Skeletal muscle tissue (tissue), 3 donors: ENCODE measurements at regions not wholly inside any gene's neighbourhood (a gene's known extent, or its start where the extent isn't known, plus 50 kb on each side); places are given as distances from the start of the nearest gene placed in this dataset.

Source experiments
- H3K27ac ChIP-seq: one replicate; pipeline ENCODE4 v1.7.0; 2013; ENCODE audit warnings: mild to moderate bottlenecking, low read depth, low read length, inconsistent platforms
- H3K27me3 ChIP-seq, 3 donors: one replicate each; pipeline ENCODE4 v1.7.0; 2013; ENCODE audit warnings: low read length in 3 of 3; ENCODE audit not compliant: control insufficient read depth in 3 of 3, insufficient read depth in 3 of 3
- H3K36me3 ChIP-seq, 3 donors: one replicate each; pipeline ENCODE4 v1.7.0; 2013; ENCODE audit warnings: low read length in 3 of 3; ENCODE audit not compliant: control insufficient read depth in 3 of 3, insufficient read depth in 3 of 3
- H3K4me1 ChIP-seq, 3 donors: one replicate each; pipeline ENCODE4 v1.7.0; 2013; ENCODE audit warnings: low read length in 3 of 3, mild to moderate bottlenecking in 3 of 3; ENCODE audit not compliant: control insufficient read depth in 3 of 3, insufficient read depth in 3 of 3
- H3K4me3 ChIP-seq, 3 donors: one replicate each; pipeline ENCODE4 v1.7.0; 2013; ENCODE audit warnings: low read length in 3 of 3
- H3K9ac ChIP-seq, 3 donors: one replicate each; pipeline ENCODE4 v1.7.0; 2013; ENCODE audit warnings: low read length in 3 of 3, mild to moderate bottlenecking in 3 of 3, moderate library complexity in 2 of 3, low read depth in 1 of 3
- H3K9me3 ChIP-seq, 3 donors: one replicate each; pipeline ENCODE4 v1.7.0; 2013; ENCODE audit warnings: low read length in 3 of 3; ENCODE audit not compliant: control insufficient read depth in 3 of 3
- donor health status: Osteomylitis.

DNA sequence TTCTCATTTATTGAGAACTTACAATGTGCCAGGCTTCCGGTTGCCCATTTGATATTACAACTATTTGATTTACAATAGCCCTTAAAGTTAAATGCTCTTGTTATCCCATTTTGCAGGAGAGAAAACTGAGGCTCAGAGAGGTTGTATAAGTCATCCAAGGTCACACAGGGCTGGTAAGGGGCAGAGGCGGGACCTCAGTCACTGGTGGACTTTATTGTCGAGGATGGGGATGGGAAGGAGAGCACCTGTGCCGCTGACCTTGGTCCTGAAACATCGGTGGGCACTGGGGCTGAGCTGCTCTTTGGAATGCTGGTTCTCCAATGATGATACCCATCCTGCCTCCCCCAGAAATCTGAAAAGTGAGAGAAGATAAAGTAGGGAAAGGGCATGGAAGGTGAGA, 265.4 kb downstream of the MIAT start:
- H3K4me3 ChIP-seq = no peak overlapping the region

DNA sequence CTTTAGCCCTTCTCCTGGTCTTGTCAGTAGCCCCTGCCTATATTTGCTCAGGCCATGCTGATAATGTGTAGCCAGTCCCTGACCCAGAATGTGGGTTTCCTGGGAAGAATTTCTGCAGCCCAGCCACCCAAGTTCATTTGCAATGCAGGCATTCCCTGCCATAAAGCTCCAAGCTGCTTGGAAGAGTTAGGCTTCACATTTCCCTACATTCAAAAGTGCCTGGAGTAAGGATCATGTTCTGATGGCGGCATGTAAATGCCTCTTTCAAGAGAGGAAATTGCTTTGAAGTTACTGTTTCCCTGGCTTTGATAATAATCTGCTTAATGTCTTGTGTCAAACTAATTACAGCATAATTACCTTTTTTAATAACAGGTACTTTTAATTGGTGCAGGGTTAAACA, 266.1 kb downstream of the MIAT start:
- H3K4me1 ChIP-seq = no peaks in the 10 kb centered on the region
- H3K9me3 ChIP-seq = no peaks in the 10 kb centered on the region
- no peak overlapping the region for H3K4me3 ChIP-seq
- no peak overlapping the region for H3K9ac ChIP-seq
- no peaks in the 10 kb centered on the region for H3K36me3 ChIP-seq
- no peak overlapping the region for H3K27ac ChIP-seq
- H3K27me3 ChIP-seq = peaks cover 13 to 19% (median 19%) of the 10 kb centered on the region in 3 donors

More for the DNA sequence above, 265.4 kb downstream of the MIAT start:
- no peaks in the 10 kb centered on the region for H3K36me3 ChIP-seq
- H3K9me3 ChIP-seq = no peaks in the 10 kb centered on the region
- peaks cover 13 to 19% (median 15%) of the 10 kb centered on the region in 3 donors for H3K27me3 ChIP-seq
- no peaks in the 10 kb centered on the region for H3K4me1 ChIP-seq
- no peak overlapping the region for H3K9ac ChIP-seq
- no peak overlapping the region for H3K27ac ChIP-seq

DNA sequence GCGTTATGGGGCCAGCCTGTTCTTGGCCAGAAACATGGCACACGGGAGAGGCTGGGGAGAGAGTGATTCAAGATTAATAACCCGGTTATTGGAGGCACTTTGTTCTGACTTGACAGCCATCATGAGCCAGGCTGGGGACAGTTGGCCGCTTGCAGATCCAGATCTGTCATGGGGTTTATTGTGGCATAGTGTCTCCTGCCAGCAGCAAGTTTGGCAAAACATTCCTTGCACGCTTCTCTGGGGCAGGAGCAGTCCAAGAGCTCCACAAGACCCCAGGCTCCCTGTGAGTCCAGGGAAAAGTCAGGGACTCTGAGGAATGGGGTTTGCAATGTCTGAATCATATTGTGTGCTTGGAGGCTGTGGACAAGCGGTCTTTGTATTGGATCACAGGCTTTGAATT, 270.4 kb downstream of the MIAT start:
- no peak overlapping the region for H3K27ac ChIP-seq
- H3K9me3 ChIP-seq = no peaks in the 10 kb centered on the region
- H3K36me3 ChIP-seq = no peaks in the 10 kb centered on the region
- H3K27me3 ChIP-seq = peaks cover 13 to 23% (median 21%) of the 10 kb centered on the region in 3 donors
- no peak overlapping the region for H3K9ac ChIP-seq
- H3K4me1 ChIP-seq = no peaks in the 10 kb centered on the region
- no peak overlapping the region for H3K4me3 ChIP-seq

DNA sequence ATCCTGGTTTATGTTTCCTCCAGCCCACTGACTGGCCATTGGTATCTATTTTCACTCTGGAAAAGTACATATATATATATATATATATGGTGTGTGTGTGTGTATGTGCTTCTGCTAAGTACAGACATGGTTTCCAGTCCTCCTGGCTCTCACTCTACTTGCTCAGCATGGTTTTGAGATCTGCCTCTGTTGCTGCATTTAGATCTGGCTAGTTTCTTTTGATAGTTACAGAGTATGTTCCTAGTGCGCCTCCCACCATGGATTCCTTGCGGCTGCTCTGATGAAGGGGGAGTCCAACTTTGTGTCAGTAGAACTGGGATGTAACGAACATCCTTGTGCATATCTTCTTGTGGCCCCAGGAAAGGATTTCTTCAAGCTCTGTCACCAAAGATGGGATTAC, 274.1 kb downstream of the MIAT start:
- no peak overlapping the region for H3K4me3 ChIP-seq
- H3K36me3 ChIP-seq = no peaks in the 10 kb centered on the region
- H3K27ac ChIP-seq = no peak overlapping the region
- no peaks in the 10 kb centered on the region for H3K4me1 ChIP-seq
- H3K27me3 ChIP-seq = peaks cover 16 to 18% (median 17%) of the 10 kb centered on the region in 3 donors
- no peaks in the 10 kb centered on the region for H3K9me3 ChIP-seq
- no peak overlapping the region for H3K9ac ChIP-seq

DNA sequence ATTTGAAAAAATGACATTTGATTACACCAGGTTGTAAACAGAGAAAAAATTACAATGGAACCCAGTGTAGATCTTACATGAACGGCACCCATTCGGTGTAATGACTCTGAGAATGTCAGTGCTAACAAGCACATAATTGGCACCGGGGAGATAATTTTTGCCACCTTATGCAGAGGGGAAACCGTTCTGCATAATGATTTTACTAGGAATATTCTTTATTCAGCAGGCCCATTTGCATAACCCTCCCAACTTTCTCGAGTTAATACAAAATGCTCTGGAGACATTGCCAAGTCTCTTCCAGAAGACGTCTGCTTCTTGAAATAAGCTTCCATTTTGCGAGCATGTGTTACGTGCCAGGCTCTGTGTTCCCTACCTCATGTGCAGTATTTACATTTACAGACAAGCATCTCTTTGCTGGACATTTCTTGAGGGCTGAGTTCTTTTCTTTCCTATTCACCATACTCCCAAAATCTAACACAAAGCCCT, 275.8 kb downstream of the MIAT start:
- Histone ChIP-seq H3K4me3 (no peak overlapping the region), H3K9me3 (no peaks in the 10 kb centered on the region), H3K27ac (no peak overlapping the region), H3K27me3 (peaks cover 7 to 14% (median 8%) of the 10 kb centered on the region in 3 donors), H3K36me3 (no peaks in the 10 kb centered on the region), H3K9ac (no peak overlapping the region), H3K4me1 (no peaks in the 10 kb centered on the region)

DNA sequence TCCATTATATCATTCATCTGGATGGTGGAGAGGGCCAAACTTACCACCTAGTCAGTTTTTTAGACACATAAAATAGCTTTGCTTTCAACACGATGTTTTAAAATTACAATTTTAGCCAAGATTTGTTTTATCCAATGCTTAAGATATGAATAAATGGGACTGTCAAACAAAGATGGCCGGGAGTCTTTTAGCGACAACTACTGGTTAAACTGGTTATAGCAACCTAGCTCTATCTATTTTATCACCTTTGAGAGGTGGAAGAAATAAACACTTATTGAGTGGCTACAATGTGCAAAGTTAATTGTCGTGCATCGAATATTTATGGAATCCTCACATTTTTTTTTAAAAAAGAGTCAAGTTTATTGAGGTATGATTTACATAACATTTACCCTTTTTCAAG, 279.8 kb downstream of the MIAT start:
- Histone ChIP-seq H3K36me3 (no peaks in the 10 kb centered on the region), H3K9me3 (no peaks in the 10 kb centered on the region), H3K4me1 (no peaks in the 10 kb centered on the region), H3K27me3 (peaks cover 0 to 21% (median 8%) of the 10 kb centered on the region in 3 donors), H3K27ac (no peak overlapping the region), H3K9ac (no peak overlapping the region), H3K4me3 (no peak overlapping the region)

DNA sequence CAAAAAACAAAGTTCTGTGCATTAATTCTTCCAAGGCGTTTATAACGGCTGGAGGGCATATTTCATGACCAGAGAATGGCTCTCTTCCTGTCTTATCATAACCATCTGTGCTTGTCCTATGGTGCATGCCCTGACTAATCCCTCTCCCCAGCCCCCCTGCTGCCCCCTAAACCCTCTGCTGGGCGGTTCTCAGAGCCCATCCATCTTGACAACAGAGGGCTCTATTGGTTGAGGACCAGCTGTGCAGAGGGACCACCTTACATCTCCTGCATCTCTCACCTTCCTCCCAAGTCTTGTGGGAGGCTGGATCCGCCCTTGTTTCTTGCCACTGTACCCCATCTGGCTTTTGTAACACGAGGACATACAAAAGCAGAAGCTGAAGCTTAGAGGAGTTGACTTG, 282.1 kb downstream of the MIAT start:
- H3K36me3 ChIP-seq = no peaks in the 10 kb centered on the region
- H3K27ac ChIP-seq = no peak overlapping the region
- H3K4me1 ChIP-seq = no peaks in the 10 kb centered on the region
- no peak overlapping the region for H3K9ac ChIP-seq
- H3K4me3 ChIP-seq = no peak overlapping the region
- peaks cover 0 to 21% (median 8%) of the 10 kb centered on the region in 3 donors for H3K27me3 ChIP-seq
- H3K9me3 ChIP-seq = no peaks in the 10 kb centered on the region

DNA sequence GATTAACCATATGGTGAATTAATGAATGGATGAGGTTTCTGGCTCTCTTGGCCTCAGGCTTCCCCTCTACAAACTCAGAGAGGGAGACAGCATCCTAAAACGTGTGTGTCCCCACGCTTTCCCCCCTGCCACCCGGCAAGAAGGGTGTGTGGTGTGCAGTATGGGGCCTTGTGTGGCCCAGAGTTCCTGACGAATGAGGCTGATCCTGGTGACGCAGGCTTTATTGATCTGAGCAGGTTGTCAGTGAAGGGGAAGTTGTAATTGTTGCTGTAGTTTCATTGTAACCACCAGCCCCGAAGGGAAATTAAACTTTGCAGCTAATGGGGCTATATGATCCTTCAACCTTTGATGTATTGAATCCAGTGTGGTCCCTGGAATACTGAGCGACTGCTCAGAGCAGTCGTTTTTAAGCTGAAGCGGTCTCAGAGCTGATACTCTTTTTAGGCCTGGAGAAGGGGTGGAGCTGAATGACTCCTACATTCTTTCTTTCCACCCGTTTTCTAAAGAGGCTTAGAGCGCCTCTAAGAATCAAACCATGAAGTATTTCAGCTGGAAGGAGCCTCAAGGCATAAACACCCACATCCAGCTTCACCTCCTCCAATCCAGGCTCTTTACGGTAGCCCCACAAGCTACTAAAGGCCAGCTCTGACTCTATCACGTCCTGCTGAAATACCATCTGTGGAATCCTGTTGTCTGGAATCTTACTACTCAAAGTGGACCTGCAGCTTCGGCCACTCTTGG, 284.7 kb downstream of the MIAT start:
- Histone ChIP-seq H3K36me3 (no peaks in the 10 kb centered on the region), H3K27me3 (peaks cover 0 to 8% (median 7%) of the 10 kb centered on the region in 3 donors), H3K9ac (no peak overlapping the region), H3K4me3 (no peak overlapping the region), H3K9me3 (no peaks in the 10 kb centered on the region), H3K27ac (no peak overlapping the region), H3K4me1 (no peaks in the 10 kb centered on the region)

DNA sequence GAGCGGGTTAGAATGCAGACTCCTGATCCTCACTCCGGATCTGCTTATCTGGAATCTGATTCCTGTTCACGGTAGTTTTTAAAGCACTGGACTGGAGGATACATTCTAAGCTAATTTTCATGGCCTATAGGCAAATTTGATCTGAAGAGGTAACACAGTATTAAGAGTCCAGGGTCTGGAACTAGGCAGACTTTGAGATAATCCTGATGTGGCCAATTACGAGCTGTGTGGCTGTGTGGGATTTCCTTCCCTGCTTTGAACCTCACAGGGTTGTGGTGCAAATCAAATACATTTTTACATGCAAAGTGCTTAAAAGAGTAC, 285.2 kb downstream of the MIAT start:
- Histone ChIP-seq H3K9ac (no peak overlapping the region), H3K4me3 (no peak overlapping the region), H3K36me3 (no peaks in the 10 kb centered on the region), H3K4me1 (no peaks in the 10 kb centered on the region), H3K27me3 (peaks cover 0 to 8% (median 7%) of the 10 kb centered on the region in 3 donors), H3K27ac (no peak overlapping the region), H3K9me3 (no peaks in the 10 kb centered on the region)

DNA sequence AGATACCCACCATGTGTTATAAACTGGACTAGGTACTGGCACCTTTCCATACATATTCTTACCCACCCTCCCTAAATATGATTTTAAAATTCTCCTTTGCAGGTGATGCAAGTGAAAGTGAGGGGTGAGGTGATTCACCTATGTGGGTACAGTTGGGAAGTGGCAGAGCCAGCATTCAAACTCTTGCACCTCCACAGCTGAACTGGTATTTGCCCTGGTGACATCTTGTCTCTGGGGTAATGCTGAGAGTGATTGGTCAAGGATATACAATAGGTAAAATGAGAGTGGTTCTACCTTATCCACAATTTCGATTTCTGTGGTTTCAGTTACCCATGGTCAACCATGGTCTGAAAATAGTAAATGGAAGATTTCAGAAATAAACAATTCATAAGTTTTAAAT, 288.2 kb downstream of the MIAT start:
- H3K9ac ChIP-seq = no peak overlapping the region
- H3K36me3 ChIP-seq = no peaks in the 10 kb centered on the region
- H3K27me3 ChIP-seq = peaks cover 0 to 3% (median 0%) of the 10 kb centered on the region in 3 donors
- H3K4me3 ChIP-seq = no peak overlapping the region
- H3K27ac ChIP-seq = no peak overlapping the region
- H3K4me1 ChIP-seq = no peaks in the 10 kb centered on the region
- no peaks in the 10 kb centered on the region for H3K9me3 ChIP-seq
